CD4-positive, alpha-beta T cell (primary cell): ENCODE measurements at regions not wholly inside any gene's neighbourhood (a gene's known extent, or its start where the extent isn't known, plus 50 kb on each side); places are given as distances from the start of the nearest gene placed in this dataset.

Experiments used
- ATAC-seq: fragments of 200-7000 bp; cut with Tn5 transposase; one replicate; pipeline ENCODE4 v1.10.0; 2022; ENCODE audit warnings: mild to moderate bottlenecking; ENCODE audit not compliant: poor library complexity
- CTCF ChIA-PET: fragments of 350-600 bp; sonication (Branson Sonifier 250); formaldehyde crosslinking; loops from one replicate; lab custom pipeline; 2021; ENCODE audit warnings: antibody characterized with exemption, inconsistent platforms; lab: Charles Lee
- POLR2A ChIA-PET: fragments of 350-600 bp; sonication (Branson Sonifier 250); formaldehyde crosslinking; loops from one replicate; lab custom pipeline; 2021; ENCODE audit warnings: antibody characterized with exemption, inconsistent platforms; lab: Charles Lee
- DNase-seq, 14 experiments: peaks; one replicate each; pipeline ENCODE4 v3.0.0-alpha.2; 2013 to 2020; ENCODE audit warnings: mixed read lengths in 2 of 14
- H3K27ac ChIP-seq, 2 donors: one replicate each; pipeline versions ENCODE4 v1.5.1 to v1.7.0; 2013; ENCODE audit warnings: low read length in 2 of 2, low read depth in 1 of 2, mild to moderate bottlenecking in 1 of 2
- H3K27me3 ChIP-seq, 2 experiments: 1 replicate in 1 of 2; 2 replicates in 1 of 2; pipeline versions ENCODE4 v1.6.1 to v1.7.0; 2013; ENCODE audit warnings: low read length in 2 of 2, control low read depth in 1 of 2, mild to moderate bottlenecking in 1 of 2, moderate library complexity in 1 of 2; ENCODE audit not compliant: insufficient read depth in 2 of 2, control insufficient read depth in 1 of 2
- H3K36me3 ChIP-seq: one replicate; pipeline ENCODE4 v1.6.1; 2013; ENCODE audit warnings: low read length, control low read depth; ENCODE audit not compliant: insufficient read depth
- H3K4me1 ChIP-seq: one replicate; pipeline ENCODE4 v1.6.1; 2013; ENCODE audit warnings: low read length, control low read depth; ENCODE audit not compliant: insufficient read depth
- H3K4me3 ChIP-seq: one replicate; pipeline ENCODE4 v1.5.1; 2013; ENCODE audit warnings: mild to moderate bottlenecking, low read length, moderate library complexity
- H3K9me3 ChIP-seq, 2 experiments: 1 replicate in 1 of 2; 2 replicates in 1 of 2; pipeline versions ENCODE4 v1.6.1 to v1.7.0; 2013; ENCODE audit warnings: low read length in 2 of 2, mild to moderate bottlenecking in 2 of 2, control low read depth in 1 of 2, moderate library complexity in 1 of 2; ENCODE audit not compliant: control insufficient read depth in 1 of 2, insufficient read depth in 1 of 2
- H3K27ac Mint-ChIP-seq: one replicate; pipeline ENCODE4 v1.8.0; 2020; ENCODE audit warnings: mixed read lengths
- H3K27me3 Mint-ChIP-seq: one replicate; pipeline ENCODE4 v1.8.0; 2021; ENCODE audit warnings: mixed read lengths
- H3K36me3 Mint-ChIP-seq: one replicate; pipeline ENCODE4 v1.8.0; 2021; ENCODE audit warnings: low read depth, mixed read lengths
- H3K4me1 Mint-ChIP-seq: one replicate; pipeline ENCODE4 v1.8.0; 2021; ENCODE audit warnings: low read depth, mixed read lengths
- H3K4me3 Mint-ChIP-seq: one replicate; pipeline ENCODE4 v1.8.0; 2020; ENCODE audit warnings: mild to moderate bottlenecking, mixed read lengths
- H3K9me3 Mint-ChIP-seq: one replicate; pipeline ENCODE4 v1.8.0; 2020; ENCODE audit warnings: mixed read lengths
- CTCF ChIP-seq: fragments of 200-600 bp; IDR thresholded peaks from one replicate; pipeline ENCODE4 v1.8.0; 2022; ENCODE audit warnings: antibody characterized with exemption, mild to moderate bottlenecking
- intact Hi-C, 2 experiments: fragments of 100-400 bp; cut with DNase I in 1 of 2; cut with micrococcal nuclease in 1 of 2; formaldehyde crosslinking; loops; one replicate each; pipeline versions ENCODE4 v1.15.1 to v1.9.0; 2023 to 2025; cut with DNase I, micrococcal nuclease

- ChIA-PET POLR2A (no interaction called here), CTCF (no interaction called here)
- no peak overlapping the region for H3K27ac ChIP-seq
- no peaks in the 10 kb centered on the region for H3K9me3 Mint-ChIP-seq
- H3K27me3 Mint-ChIP-seq, result peaks cover 5% of the 10 kb centered on the region
- no peak overlapping the region for H3K4me3 Mint-ChIP-seq
- no peaks in the 10 kb centered on the region for H3K36me3 Mint-ChIP-seq
- H3K4me3 ChIP-seq, result no peak overlapping the region
- DNase-seq (no peak), ATAC-seq (no peak)
- TF ChIP-seq CTCF, result no peak
- H3K27me3 ChIP-seq, result peaks cover 0 to 2% of the 10 kb centered on the region in 2 experiments
- H3K4me1 Mint-ChIP-seq, result no peaks in the 10 kb centered on the region
- H3K36me3 ChIP-seq, result no peaks in the 10 kb centered on the region
- no peaks in the 10 kb centered on the region for H3K4me1 ChIP-seq
- H3K27ac Mint-ChIP-seq, result no peak overlapping the region
- peaks cover 0 to 13% of the 10 kb centered on the region in 2 experiments for H3K9me3 ChIP-seq
- intact Hi-C loops, result no loop called here
Measured at GRCh38 chr22:48424201-48424627, 1403.5 kb downstream of the BRD1 start.

GRCh38 chr22:48423481-48423911 lies 1404.2 kb downstream of the BRD1 start:
- H3K4me1 ChIP-seq, result no peaks in the 10 kb centered on the region
- POLR2A ChIA-PET, result no interaction called here
- Mint-ChIP-seq H3K27ac (no peak overlapping the region), H3K27me3 (peaks cover 5% of the 10 kb centered on the region), H3K9me3 (no peaks in the 10 kb centered on the region), H3K4me3 (no peak overlapping the region), H3K4me1 (no peaks in the 10 kb centered on the region), H3K36me3 (no peaks in the 10 kb centered on the region)
- intact Hi-C loops, result no loop called here
- no peaks in the 10 kb centered on the region for H3K36me3 ChIP-seq
- no peak for DNase-seq
- H3K27me3 ChIP-seq, result peaks cover 0 to 4% of the 10 kb centered on the region in 2 experiments
- H3K9me3 ChIP-seq, result peaks cover 0 to 13% of the 10 kb centered on the region in 2 experiments
- no peak for TF ChIP-seq CTCF
- H3K27ac ChIP-seq, result no peak overlapping the region
- CTCF ChIA-PET, result no interaction called here
- no peak for ATAC-seq
- no peak overlapping the region for H3K4me3 ChIP-seq

- H3K9me3 ChIP-seq, result peaks cover 0 to 13% of the 10 kb centered on the region in 2 experiments
- intact Hi-C loops, result no loop called here
- no peaks in the 10 kb centered on the region for H3K36me3 ChIP-seq
- no peak overlapping the region for H3K4me3 ChIP-seq
- DNase-seq (no peak), ATAC-seq (no peak)
- no peak overlapping the region for H3K27ac Mint-ChIP-seq
- H3K4me3 Mint-ChIP-seq, result no peak overlapping the region
- ChIA-PET CTCF (no interaction called here), POLR2A (no interaction called here)
- H3K4me1 ChIP-seq, result no peaks in the 10 kb centered on the region
- peaks cover 0 to 4% of the 10 kb centered on the region in 2 experiments for H3K27me3 ChIP-seq
- no peaks in the 10 kb centered on the region for H3K9me3 Mint-ChIP-seq
- no peaks in the 10 kb centered on the region for H3K36me3 Mint-ChIP-seq
- peaks cover 5% of the 10 kb centered on the region for H3K27me3 Mint-ChIP-seq
- H3K4me1 Mint-ChIP-seq, result no peaks in the 10 kb centered on the region
- no peak for TF ChIP-seq CTCF
- H3K27ac ChIP-seq, result no peak overlapping the region
Measured at GRCh38 chr22:48422900-48423480, 1404.7 kb downstream of the BRD1 start.
